ENCODE measurements at regions not wholly inside any gene's neighbourhood (a gene's known extent, or its start where the extent isn't known, plus 50 kb on each side); places are given as distances from the start of the nearest gene placed in this dataset.

GRCh38 chr4:165699055-165699454 lies 174.0 kb upstream of the TLL1 start:
- TF ChIP-seq ZNF248 (tag by site-specific recombination; IDR thresholded peaks at IDR 0.05): no peak
- TF ChIP-seq ZNF350 (tag by site-specific recombination; IDR thresholded peaks at IDR 0.05): no peak
- TF ChIP-seq ZNF398 (tag by site-specific recombination; IDR thresholded peaks at IDR 0.05): no peak
- TF ChIP-seq ZNF416 (tag by site-specific recombination; IDR thresholded peaks at IDR 0.05): no peak
- TF ChIP-seq KLF16 (tag by site-specific recombination; IDR thresholded peaks at IDR 0.05): no peak
- TF ChIP-seq ZNF837 (tag by site-specific recombination; IDR thresholded peaks at IDR 0.05): no peak
- no peak for TF ChIP-seq SP2 (tag by site-specific recombination; IDR thresholded peaks at IDR 0.05)
- no peaks in the 10 kb centered on the region for H3K36me3 ChIP-seq (ENCODE audit: control insufficient read depth in 2 of 2, insufficient read depth in 1 of 2, low read length in 2 of 2)
- H3K4me3 ChIP-seq (ENCODE audit: low read depth, low read length): no peak overlapping the region
- CTCF ChIA-PET: no interaction called here
- no peaks in the 10 kb centered on the region for H3K9me3 ChIP-seq (ENCODE audit: control insufficient read depth, insufficient read depth, low read depth, low read length)
- no peak overlapping the region for H3K27ac ChIP-seq (ENCODE audit: extremely low read depth, low read depth, low read length)
- POLR2A ChIA-PET: no interaction called here
- no peaks in the 10 kb centered on the region for H3K4me1 ChIP-seq (ENCODE audit: control insufficient read depth, insufficient read depth, low read length)

- Histone ChIP-seq H3K27ac (ENCODE audit: extremely low read depth, low read depth, low read length) (no peak overlapping the region), H3K36me3 (ENCODE audit: control insufficient read depth in 2 of 2, insufficient read depth in 1 of 2, low read length in 2 of 2) (no peaks in the 10 kb centered on the region), H3K9me3 (ENCODE audit: control insufficient read depth, insufficient read depth, low read depth, low read length) (no peaks in the 10 kb centered on the region), H3K4me1 (ENCODE audit: control insufficient read depth, insufficient read depth, low read length) (no peaks in the 10 kb centered on the region), H3K4me3 (ENCODE audit: low read depth, low read length) (no peak overlapping the region)
- TF ChIP-seq ZNF341 (tag by site-specific recombination; IDR thresholded peaks at IDR 0.05; ENCODE audit: low read depth) (no peak), SP7 (tag by site-specific recombination; IDR thresholded peaks at IDR 0.05) (no peak), PRDM10 (tag by site-specific recombination; IDR thresholded peaks at IDR 0.05) (no peak), REPIN1 (tag by site-specific recombination; IDR thresholded peaks at IDR 0.05; ENCODE audit: low read depth) (no peak), ZNF549 (tag by site-specific recombination; IDR thresholded peaks at IDR 0.05) (no peak), AEBP2 (tag by site-specific recombination; IDR thresholded peaks at IDR 0.05; ENCODE audit: borderline replicate concordance) (no peak), ZNF26 (tag by site-specific recombination; IDR thresholded peaks at IDR 0.05) (no peak)
- ChIA-PET POLR2A (no interaction called here), CTCF (interaction anchor here (0.5 kb wide), 1 partner anchor 12 kb away, joined by 4 read pairs; no protein-coding TSS in a partner anchor)
Measured at GRCh38 chr4:165700855-165701254, 172.2 kb upstream of the TLL1 start.

- Histone ChIP-seq H3K4me3 (ENCODE audit: low read depth, low read length) (no peak overlapping the region), H3K27ac (ENCODE audit: extremely low read depth, low read depth, low read length) (no peak overlapping the region), H3K36me3 (ENCODE audit: control insufficient read depth in 2 of 2, insufficient read depth in 1 of 2, low read length in 2 of 2) (no peaks in the 10 kb centered on the region), H3K9me3 (ENCODE audit: control insufficient read depth, insufficient read depth, low read depth, low read length) (no peaks in the 10 kb centered on the region), H3K4me1 (ENCODE audit: control insufficient read depth, insufficient read depth, low read length) (no peaks in the 10 kb centered on the region)
- ChIA-PET POLR2A (no interaction called here), CTCF (no interaction called here)
- no peak for TF ChIP-seq ZNF175 (tag by site-specific recombination; IDR thresholded peaks at IDR 0.05)
- TF ChIP-seq OVOL3 (tag by site-specific recombination; IDR thresholded peaks at IDR 0.05): no peak
- no peak for TF ChIP-seq TSHZ1 (tag by site-specific recombination; IDR thresholded peaks at IDR 0.05; ENCODE audit: borderline replicate concordance)
- TF ChIP-seq ZNF558 (tag by site-specific recombination; IDR thresholded peaks at IDR 0.05): no peak
- no peak for TF ChIP-seq ZNF23 (tag by site-specific recombination; IDR thresholded peaks at IDR 0.05; ENCODE audit: borderline replicate concordance)
- TF ChIP-seq ZNF629 (tag by site-specific recombination; IDR thresholded peaks at IDR 0.05): no peak
- TF ChIP-seq TRIM28 (IDR thresholded peaks at IDR 0.05; ENCODE audit: borderline replicate concordance, low read length): no peak
Measured at GRCh38 chr4:165707128-165707527, 165.9 kb upstream of the TLL1 start.
